SJSA1 (cell line): ENCODE measurements at regions not wholly inside any gene's neighbourhood (a gene's known extent, or its start where the extent isn't known, plus 50 kb on each side); places are given as distances from the start of the nearest gene placed in this dataset.

Experiments
- DNase-seq, 2 experiments: peaks; one replicate each; pipeline ENCODE4 v3.0.0-alpha.2; 2015 to 2020; ENCODE audit warnings: low spot score in 2 of 2, low read depth in 1 of 2
- H3K27ac ChIP-seq: fragments of 250-450 bp; sonication (Bioruptor Pico); 2 replicates; pipeline ENCODE4 v1.5.1; 2020; ENCODE audit warnings: mild to moderate bottlenecking, moderate library complexity
- H3K27me3 ChIP-seq: fragments of 250-450 bp; sonication (Bioruptor Pico); replicated peaks from 2 replicates; pipeline ENCODE4 v1.5.1; 2020; ENCODE audit warnings: mild to moderate bottlenecking, moderate library complexity
- H3K36me3 ChIP-seq: fragments of 250-450 bp; sonication (Bioruptor Pico); 2 replicates; pipeline ENCODE4 v1.5.1; 2020; ENCODE audit warnings: mild to moderate bottlenecking
- H3K4me1 ChIP-seq: fragments of 250-450 bp; sonication (Bioruptor Pico); replicated peaks from 2 replicates; pipeline ENCODE4 v1.6.1; 2021; ENCODE audit warnings: mild to moderate bottlenecking
- H3K4me3 ChIP-seq: fragments of 250-450 bp; sonication (Bioruptor Pico); 2 replicates; pipeline ENCODE4 v1.5.1; 2020; ENCODE audit warnings: mild to moderate bottlenecking
- H3K9me3 ChIP-seq: fragments of 250-450 bp; sonication (Bioruptor Pico); replicated peaks from 2 replicates; pipeline ENCODE4 v1.5.1; 2020; ENCODE audit warnings: mild to moderate bottlenecking

DNA sequence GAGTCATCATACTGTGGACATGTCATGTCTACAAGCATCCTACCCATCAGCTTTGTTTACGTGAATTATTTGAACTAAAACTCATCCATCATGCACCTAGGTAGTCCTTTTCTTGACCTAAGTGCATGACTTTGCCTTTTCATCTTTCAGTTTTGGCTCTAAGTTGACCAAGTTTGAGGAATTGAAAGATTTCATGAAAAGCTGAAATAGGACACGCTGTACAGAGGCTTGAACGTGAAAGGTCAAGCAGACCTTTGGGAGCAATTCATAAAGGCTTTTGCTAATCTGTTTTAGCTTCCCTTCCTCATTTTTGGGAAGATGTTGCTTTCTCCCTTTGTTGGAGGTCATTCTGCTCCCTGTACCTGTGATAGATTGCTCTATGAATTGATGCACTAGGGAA is 55.1 kb upstream of the MLIP start:
- Histone ChIP-seq H3K4me1 (peaks cover 17% of the 10 kb centered on the region), H3K9me3 (no peaks in the 10 kb centered on the region), H3K4me3 (no peak overlapping the region), H3K27me3 (no peaks in the 10 kb centered on the region), H3K27ac (no peak overlapping the region), H3K36me3 (no peaks in the 10 kb centered on the region)
- no peak for DNase-seq

DNA sequence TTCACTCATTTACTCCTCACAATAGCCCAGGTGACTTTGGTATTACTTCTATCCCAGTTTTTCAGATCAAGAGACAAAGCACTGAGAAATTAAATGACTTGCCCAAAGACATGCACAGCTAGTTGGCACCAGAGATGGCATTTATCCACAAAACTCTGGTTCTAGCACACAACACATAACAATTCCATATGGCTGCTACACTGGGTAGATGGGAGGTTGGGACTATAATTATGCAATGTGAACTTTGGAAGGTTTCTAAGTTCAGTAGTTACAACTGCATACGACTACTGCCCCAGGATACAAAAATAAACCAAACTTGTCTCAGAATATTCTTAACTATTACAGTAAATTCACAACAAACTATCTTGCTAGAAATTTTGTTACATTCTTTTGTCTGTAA is 54.2 kb upstream of the MLIP start:
- Histone ChIP-seq H3K27me3 (no peaks in the 10 kb centered on the region), H3K27ac (no peak overlapping the region), H3K36me3 (no peaks in the 10 kb centered on the region), H3K4me1 (peaks cover 17% of the 10 kb centered on the region), H3K4me3 (no peak overlapping the region), H3K9me3 (no peaks in the 10 kb centered on the region)
- no peak for DNase-seq

DNA sequence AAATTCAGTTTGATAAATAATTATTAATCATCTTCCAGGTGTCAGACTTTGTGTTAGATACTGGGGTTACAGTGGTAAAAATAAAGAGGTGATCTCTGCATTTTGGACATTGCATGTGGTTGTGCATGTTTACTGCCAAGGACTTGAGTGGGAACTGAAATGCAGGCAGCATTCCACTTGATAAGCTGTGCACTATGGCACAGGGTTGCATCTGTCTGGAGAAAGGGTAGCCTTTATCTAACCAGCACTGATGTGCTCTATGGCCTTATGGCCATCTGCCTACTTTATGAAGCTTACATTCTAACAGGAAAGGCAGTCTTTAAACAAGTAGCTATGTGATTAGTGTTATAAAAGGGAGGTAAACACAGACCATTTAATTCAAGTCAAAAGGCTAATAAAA is 53.0 kb upstream of the MLIP start:
- DNase-seq = no peak
- H3K9me3 ChIP-seq = no peaks in the 10 kb centered on the region
- H3K27me3 ChIP-seq = no peaks in the 10 kb centered on the region
- no peak overlapping the region for H3K4me3 ChIP-seq
- H3K27ac ChIP-seq = no peak overlapping the region
- H3K4me1 ChIP-seq = peaks cover 17% of the 10 kb centered on the region
- no peaks in the 10 kb centered on the region for H3K36me3 ChIP-seq

DNA sequence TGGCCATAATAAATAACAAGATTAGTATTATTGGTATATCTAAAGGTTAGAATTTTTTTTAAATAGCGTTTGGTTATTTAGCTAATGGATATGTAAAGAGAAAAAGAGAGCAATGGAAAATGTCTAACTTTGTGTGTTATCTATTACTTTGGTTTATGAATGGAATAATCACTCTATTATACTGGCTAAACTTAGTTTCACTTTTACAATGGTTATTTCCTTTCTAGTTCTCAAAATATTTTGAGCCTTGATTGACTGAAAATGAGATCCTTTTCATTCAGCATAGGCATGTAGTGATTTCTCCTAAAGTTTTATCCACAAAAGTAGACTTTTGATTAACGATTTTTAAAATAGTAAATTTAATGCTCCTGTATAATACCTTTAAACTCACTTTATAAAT is 51.6 kb upstream of the MLIP start:
- DNase-seq = no peak
- Histone ChIP-seq H3K27me3 (no peaks in the 10 kb centered on the region), H3K4me1 (peaks cover 6% of the 10 kb centered on the region), H3K9me3 (no peaks in the 10 kb centered on the region), H3K36me3 (no peaks in the 10 kb centered on the region), H3K27ac (no peak overlapping the region), H3K4me3 (no peak overlapping the region)

DNA sequence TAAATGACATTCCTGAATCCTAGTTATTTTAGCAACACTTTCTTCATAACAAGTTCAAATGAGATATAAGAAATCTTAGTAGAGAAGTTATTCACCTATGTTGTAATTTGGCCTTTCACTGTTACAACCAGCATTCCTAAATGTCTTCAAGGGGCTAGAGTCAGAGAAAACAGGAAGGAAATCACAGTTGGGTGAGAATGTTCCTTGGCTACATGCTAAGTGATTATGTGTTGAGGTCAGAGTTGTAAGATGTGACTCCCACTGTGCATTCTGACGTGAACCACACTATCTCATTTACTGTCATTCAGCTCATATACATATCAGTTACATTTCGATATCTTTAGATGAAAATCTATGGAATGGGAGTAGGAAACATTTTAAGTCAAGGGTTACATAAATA is 51.0 kb upstream of the MLIP start:
- peaks cover 5% of the 10 kb centered on the region; the same call in 1 of the 2 replicates for H3K4me1 ChIP-seq
- H3K4me3 ChIP-seq = no peak overlapping the region
- H3K27ac ChIP-seq = no peak overlapping the region
- DNase-seq = no peak
- H3K36me3 ChIP-seq = no peaks in the 10 kb centered on the region
- no peaks in the 10 kb centered on the region for H3K27me3 ChIP-seq
- H3K9me3 ChIP-seq = no peaks in the 10 kb centered on the region
